ENCODE measurements at regions not wholly inside any gene's neighbourhood (a gene's known extent, or its start where the extent isn't known, plus 50 kb on each side); places are given as distances from the start of the nearest gene placed in this dataset.

- Mint-ChIP-seq H3K9me3 (no peaks in the 10 kb centered on the region), H3K27ac (peak overlapping the region in 1 of 3 experiments; percentile 72), H3K4me3 (no peak overlapping the region), H3K27me3 (ENCODE audit: low read depth) (no peaks in the 10 kb centered on the region), H3K36me3 (ENCODE audit: low read depth) (no peaks in the 10 kb centered on the region), H3K4me1 (peaks cover 23% of the 10 kb centered on the region)
- TF ChIP-seq CTCF (IDR thresholded peaks at IDR 0.05; ENCODE audit: unreplicated experiment in 3 of 3) = no peak
Measured at GRCh38 chr2:147679191-147679954, 165.5 kb upstream of the ACVR2A start.

GRCh38 chr2:147665105-147665504 lies 179.7 kb upstream of the ACVR2A start:
- no peak overlapping the region for H3K4me3 Mint-ChIP-seq
- H3K27me3 Mint-ChIP-seq (ENCODE audit: low read depth) = no peaks in the 10 kb centered on the region
- H3K27ac Mint-ChIP-seq = no peak overlapping the region
- no peaks in the 10 kb centered on the region for H3K4me1 Mint-ChIP-seq
- no peak for TF ChIP-seq CTCF (IDR thresholded peaks at IDR 0.05; ENCODE audit: unreplicated experiment in 3 of 3)
- H3K36me3 Mint-ChIP-seq (ENCODE audit: low read depth) = no peaks in the 10 kb centered on the region
- H3K9me3 Mint-ChIP-seq = no peaks in the 10 kb centered on the region

GRCh38 chr2:147663962-147664361 lies 180.9 kb upstream of the ACVR2A start:
- Mint-ChIP-seq H3K4me1 (no peaks in the 10 kb centered on the region), H3K4me3 (no peak overlapping the region), H3K36me3 (ENCODE audit: low read depth) (no peaks in the 10 kb centered on the region), H3K27me3 (ENCODE audit: low read depth) (no peaks in the 10 kb centered on the region), H3K27ac (no peak overlapping the region), H3K9me3 (no peaks in the 10 kb centered on the region)
- no peak for TF ChIP-seq CTCF (IDR thresholded peaks at IDR 0.05; ENCODE audit: unreplicated experiment in 3 of 3)

GRCh38 chr2:147663153-147663961 lies 181.5 kb upstream of the ACVR2A start:
- H3K4me1 Mint-ChIP-seq = no peaks in the 10 kb centered on the region
- no peak overlapping the region for H3K27ac Mint-ChIP-seq
- no peak overlapping the region for H3K4me3 Mint-ChIP-seq
- H3K27me3 Mint-ChIP-seq (ENCODE audit: low read depth) = no peaks in the 10 kb centered on the region
- no peak for TF ChIP-seq CTCF (IDR thresholded peaks at IDR 0.05; ENCODE audit: unreplicated experiment in 3 of 3)
- no peaks in the 10 kb centered on the region for H3K36me3 Mint-ChIP-seq (ENCODE audit: low read depth)
- H3K9me3 Mint-ChIP-seq = no peaks in the 10 kb centered on the region

GRCh38 chr2:147662221-147662620 lies 182.6 kb upstream of the ACVR2A start:
- Mint-ChIP-seq H3K27me3 (ENCODE audit: low read depth) (no peaks in the 10 kb centered on the region), H3K4me3 (no peak overlapping the region), H3K36me3 (ENCODE audit: low read depth) (no peaks in the 10 kb centered on the region), H3K9me3 (no peaks in the 10 kb centered on the region), H3K27ac (no peak overlapping the region), H3K4me1 (no peaks in the 10 kb centered on the region)
- no peak for TF ChIP-seq CTCF (IDR thresholded peaks at IDR 0.05; ENCODE audit: unreplicated experiment in 3 of 3)
